Panc1 (cell line): ENCODE measurements at regions not wholly inside any gene's neighbourhood (a gene's known extent, or its start where the extent isn't known, plus 50 kb on each side); places are given as distances from the start of the nearest gene placed in this dataset.

Experiments
- CTCF ChIP-seq: fragments of 450-650 bp; IDR thresholded peaks from 2 replicates; pipeline ENCODE4 v1.5.1; 2017; ENCODE audit warnings: mild to moderate bottlenecking
- POLR2AphosphoS5 ChIP-seq: IDR thresholded peaks from 2 replicates; pipeline ENCODE4 v1.6.1; 2012; ENCODE audit warnings: mild to moderate bottlenecking, low read depth, low read length, moderate library complexity
- SIN3A ChIP-seq: IDR thresholded peaks from 2 replicates; pipeline ENCODE4 v1.6.1; 2012; ENCODE audit warnings: low read depth, mild to moderate bottlenecking, low read length, moderate library complexity, borderline replicate concordance; ENCODE audit not compliant: insufficient read depth

- TF ChIP-seq CTCF (no peak), POLR2AphosphoS5 (no peak), SIN3A (no peak)
These were observed 296.4 kb upstream of the MKLN1 start for GRCh38 chr7:131031099-131031868.
